ENCODE measurements at regions not wholly inside any gene's neighbourhood (a gene's known extent, or its start where the extent isn't known, plus 50 kb on each side); places are given as distances from the start of the nearest gene placed in this dataset.
A peak's percentile ranks its signal among the peaks of the same experiment; 100 is the strongest.
"Not testable (repeated sequence)": the region's sequence is repeated elsewhere in the genome, so short reads cannot be mapped to it uniquely, and the experiment has no call there.

DNA sequence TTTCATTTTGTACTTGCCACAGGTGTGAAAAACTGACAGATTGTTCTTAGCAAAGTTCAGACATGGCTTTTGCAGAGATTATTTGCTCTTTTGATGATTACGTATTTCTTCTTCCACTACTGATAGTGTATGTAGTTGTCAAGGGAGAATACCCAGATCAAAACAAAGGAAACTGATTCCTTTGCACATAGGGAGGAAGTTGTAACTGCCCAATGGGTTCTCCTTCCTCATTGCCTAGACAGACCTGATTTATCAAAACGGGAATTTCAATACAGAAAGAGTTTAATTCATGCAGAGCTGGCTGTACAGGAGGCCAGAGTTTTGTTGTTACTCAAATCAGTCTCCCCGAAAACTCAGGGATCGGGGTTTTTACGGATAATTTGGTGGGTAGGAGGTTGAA is 214.7 kb downstream of the BCAS1 start:
- TF ChIP-seq, protein P1, sequence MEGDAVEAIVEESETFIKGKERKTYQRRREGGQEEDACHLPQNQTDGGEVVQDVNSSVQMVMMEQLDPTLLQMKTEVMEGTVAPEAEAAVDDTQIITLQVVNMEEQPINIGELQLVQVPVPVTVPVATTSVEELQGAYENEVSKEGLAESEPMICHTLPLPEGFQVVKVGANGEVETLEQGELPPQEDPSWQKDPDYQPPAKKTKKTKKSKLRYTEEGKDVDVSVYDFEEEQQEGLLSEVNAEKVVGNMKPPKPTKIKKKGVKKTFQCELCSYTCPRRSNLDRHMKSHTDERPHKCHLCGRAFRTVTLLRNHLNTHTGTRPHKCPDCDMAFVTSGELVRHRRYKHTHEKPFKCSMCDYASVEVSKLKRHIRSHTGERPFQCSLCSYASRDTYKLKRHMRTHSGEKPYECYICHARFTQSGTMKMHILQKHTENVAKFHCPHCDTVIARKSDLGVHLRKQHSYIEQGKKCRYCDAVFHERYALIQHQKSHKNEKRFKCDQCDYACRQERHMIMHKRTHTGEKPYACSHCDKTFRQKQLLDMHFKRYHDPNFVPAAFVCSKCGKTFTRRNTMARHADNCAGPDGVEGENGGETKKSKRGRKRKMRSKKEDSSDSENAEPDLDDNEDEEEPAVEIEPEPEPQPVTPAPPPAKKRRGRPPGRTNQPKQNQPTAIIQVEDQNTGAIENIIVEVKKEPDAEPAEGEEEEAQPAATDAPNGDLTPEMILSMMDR (IDR thresholded peaks at IDR 0.05) = no peak
- CTCF ChIA-PET = interaction anchor here (0.7 kb wide), 1 partner anchor 163 kb away, joined by 3 read pairs; no protein-coding TSS in a partner anchor
- Mint-ChIP-seq H3K27me3 (no peaks in the 10 kb centered on the region), H3K27ac (peak overlapping the region; percentile 57), H3K4me1 (ENCODE audit: low read depth) (peaks cover 35% of the 10 kb centered on the region), H3K4me3 (no peak overlapping the region), H3K9me3 (no peaks in the 10 kb centered on the region), H3K36me3 (ENCODE audit: low read depth) (no peaks in the 10 kb centered on the region)
- ATAC-seq (peak; percentile 27), DNase-seq (no peak)
- intact Hi-C loops (cut with micrococcal nuclease) = no loop called here
- POLR2A ChIA-PET = interaction anchor here (1.0 kb wide), 1 partner anchor 60 kb away, joined by 3 read pairs; no protein-coding TSS in a partner anchor

DNA sequence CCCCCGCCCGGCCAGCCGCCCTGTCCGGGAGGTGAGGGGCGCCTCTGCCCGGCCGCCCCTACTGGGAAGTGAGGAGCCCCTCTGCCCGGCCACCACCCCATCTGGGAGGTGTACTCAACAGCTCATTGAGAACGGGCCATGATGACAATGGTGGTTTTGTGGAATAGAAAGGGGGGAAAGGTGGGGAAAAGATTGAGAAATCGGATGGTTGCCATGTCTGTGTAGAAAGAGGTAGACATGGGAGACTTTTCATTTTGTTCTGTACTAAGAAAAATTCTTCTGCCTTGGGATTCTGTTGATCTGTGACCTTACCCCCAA is 215.8 kb downstream of the BCAS1 start:
- POLR2A ChIA-PET = not testable (repeated sequence)

DNA sequence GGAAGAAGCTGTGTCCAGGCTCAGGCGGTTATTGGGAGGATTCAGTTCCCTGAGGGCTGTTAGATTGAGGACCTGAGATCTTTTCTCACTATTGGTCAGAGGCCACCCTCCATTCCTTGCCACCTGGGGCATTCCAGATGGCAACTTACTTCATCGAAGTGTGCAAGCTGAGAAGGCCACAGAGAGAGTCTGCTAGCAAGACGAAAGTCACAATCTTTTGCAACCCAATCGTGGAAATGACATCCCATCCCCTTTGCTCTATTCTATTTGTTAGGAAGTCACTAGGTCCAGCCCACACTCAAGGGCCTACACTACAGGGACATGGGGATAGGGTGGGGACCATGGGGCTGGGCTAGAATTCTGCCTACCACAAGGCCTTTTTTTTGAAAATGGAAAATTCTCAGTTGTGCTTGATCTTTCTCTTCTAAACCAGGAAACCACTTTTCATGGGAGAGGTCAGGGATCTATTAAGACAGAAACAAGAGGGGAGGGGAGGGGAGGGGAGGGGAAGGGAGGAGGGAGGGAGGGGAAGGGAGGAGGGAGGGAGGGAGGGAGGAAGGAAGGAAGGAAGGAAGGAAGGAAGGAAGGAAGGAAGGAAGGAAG is 217.2 kb downstream of the BCAS1 start:
- CTCF ChIA-PET = no interaction called here
- peaks cover 46% of the 10 kb centered on the region for H3K4me1 Mint-ChIP-seq (ENCODE audit: low read depth)
- intact Hi-C loops (cut with micrococcal nuclease) = no loop called here
- TF ChIP-seq, protein P1 (IDR thresholded peaks at IDR 0.05) = no peak
- DNase-seq = no peak
- H3K36me3 Mint-ChIP-seq (ENCODE audit: low read depth) = no peaks in the 10 kb centered on the region
- H3K4me3 Mint-ChIP-seq = no peak overlapping the region
- no peaks in the 10 kb centered on the region for H3K9me3 Mint-ChIP-seq
- POLR2A ChIA-PET = no interaction called here
- H3K27ac Mint-ChIP-seq = no peak overlapping the region
- no peaks in the 10 kb centered on the region for H3K27me3 Mint-ChIP-seq
- ATAC-seq = no peak

More for the DNA sequence above, 215.8 kb downstream of the BCAS1 start:
- H3K4me3 Mint-ChIP-seq; CTCF ChIA-PET; DNase-seq; H3K27me3 Mint-ChIP-seq; ATAC-seq; H3K27ac Mint-ChIP-seq; H3K36me3 Mint-ChIP-seq (ENCODE audit: low read depth); H3K9me3 Mint-ChIP-seq; intact Hi-C loops (cut with micrococcal nuclease): not testable (repeated sequence)
- peaks cover 40% of the 10 kb centered on the region for H3K4me1 Mint-ChIP-seq (ENCODE audit: low read depth)

DNA sequence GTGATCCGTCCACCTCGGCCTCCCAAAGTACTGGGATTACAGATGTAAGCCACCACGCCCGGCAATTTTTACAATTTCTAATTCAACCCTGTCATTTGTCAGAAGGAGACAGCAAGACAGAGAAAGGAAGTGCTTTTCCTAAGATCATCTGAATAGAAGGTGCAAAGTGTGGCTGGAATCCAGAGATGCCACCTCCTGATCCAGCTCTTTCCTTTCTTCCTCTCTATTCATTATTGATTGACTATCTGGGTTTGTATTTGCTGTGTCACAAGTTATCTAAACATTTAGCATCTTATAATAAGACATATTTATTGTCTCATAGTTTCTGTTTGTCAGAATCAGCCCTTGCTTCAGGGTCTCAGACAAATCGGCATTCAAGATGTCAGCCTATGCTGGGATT is 217.7 kb downstream of the BCAS1 start:
- H3K4me3 Mint-ChIP-seq = no peak overlapping the region
- no peak for ATAC-seq
- H3K9me3 Mint-ChIP-seq = no peaks in the 10 kb centered on the region
- H3K36me3 Mint-ChIP-seq (ENCODE audit: low read depth) = no peaks in the 10 kb centered on the region
- no peak for DNase-seq
- TF ChIP-seq, protein P1 (IDR thresholded peaks at IDR 0.05) = no peak
- intact Hi-C loops (cut with micrococcal nuclease) = no loop called here
- peaks cover 47% of the 10 kb centered on the region for H3K4me1 Mint-ChIP-seq (ENCODE audit: low read depth)
- ChIA-PET CTCF (interaction anchor here (1.8 kb wide), 1 partner anchor 10 kb away, joined by 6 read pairs; no protein-coding TSS in a partner anchor), POLR2A (interaction anchor here (0.8 kb wide), 1 partner anchor 13 kb away, joined by 3 read pairs; no protein-coding TSS in a partner anchor)
- no peak overlapping the region for H3K27ac Mint-ChIP-seq
- H3K27me3 Mint-ChIP-seq = no peaks in the 10 kb centered on the region

DNA sequence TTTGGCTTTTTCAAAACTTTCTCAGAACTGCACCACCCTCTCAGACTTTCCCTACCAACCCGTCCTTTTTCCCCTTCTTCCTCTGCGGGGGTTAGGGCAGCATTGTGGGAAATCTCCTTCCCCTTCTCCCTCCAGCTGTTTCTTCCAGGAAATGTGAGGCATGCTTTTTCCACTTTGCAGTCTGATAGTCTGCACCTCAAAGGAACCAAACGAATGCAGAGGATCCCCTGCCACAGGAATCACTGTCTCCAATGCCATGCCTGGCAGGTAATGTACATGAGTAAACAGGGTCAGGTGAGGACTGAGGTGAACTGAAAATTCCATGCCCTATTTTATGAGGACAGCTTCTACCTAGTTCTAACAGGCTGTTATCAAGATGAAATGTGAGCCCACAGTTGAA is 218.4 kb downstream of the BCAS1 start:
- DNase-seq (no peak), ATAC-seq (no peak)
- TF ChIP-seq, protein P1 (IDR thresholded peaks at IDR 0.05) = no peak
- Mint-ChIP-seq H3K36me3 (ENCODE audit: low read depth) (no peaks in the 10 kb centered on the region), H3K4me3 (no peak overlapping the region), H3K27me3 (no peaks in the 10 kb centered on the region), H3K9me3 (no peaks in the 10 kb centered on the region), H3K4me1 (ENCODE audit: low read depth) (peaks cover 48% of the 10 kb centered on the region), H3K27ac (no peak overlapping the region)
- intact Hi-C loops (cut with micrococcal nuclease) = no loop called here
- ChIA-PET POLR2A (interaction anchor here (0.6 to 1.2 kb wide), 3 partner anchors 13 to 269 kb away, joined by 3 read pairs; no protein-coding TSS in a partner anchor), CTCF (interaction anchor here (1.8 kb wide), 1 partner anchor 9 kb away, joined by 6 read pairs; no protein-coding TSS in a partner anchor)

Measured in activated CD8-positive, alpha-beta T cell treated with anti-CD3 and anti-CD28 coated beads for 36 hours (primary cell).